NOMO-1 treated with dmso at 0.1 percent for 144 hours (cell line): ENCODE measurements at regions not wholly inside any gene's neighbourhood (a gene's known extent, or its start where the extent isn't known, plus 50 kb on each side); places are given as distances from the start of the nearest gene placed in this dataset.
A peak's percentile ranks its signal among the peaks of the same experiment; 100 is the strongest.

Experiments used
- DNase-seq: peaks from one replicate; lab custom pipeline; 2025; ENCODE audit not compliant: unreplicated experiment; lab: John Stamatoyannopoulos, UW

- DNase-seq: no peak
These were observed 299.6 kb upstream of the ZNF521 start for GRCh38 chr18:25651553-25651952.

GRCh38 chr18:25650201-25650941, 298.4 kb upstream of the ZNF521 start:
- DNase-seq: no peak

GRCh38 chr18:25648716-25649260, 296.8 kb upstream of the ZNF521 start:
- no peak for DNase-seq

GRCh38 chr18:25647404-25647803, 295.4 kb upstream of the ZNF521 start:
- DNase-seq: no peak

GRCh38 chr18:25646971-25647370, 295.0 kb upstream of the ZNF521 start:
- DNase-seq: no peak

- no peak for DNase-seq
These were observed 287.6 kb upstream of the ZNF521 start for GRCh38 chr18:25639596-25639995.

GRCh38 chr18:25633563-25633962, 281.6 kb upstream of the ZNF521 start:
- no peak for DNase-seq

- DNase-seq: no peak
These were observed 278.7 kb upstream of the ZNF521 start for GRCh38 chr18:25630682-25631081.

- DNase-seq: no peak
These were observed 269.7 kb upstream of the ZNF521 start for GRCh38 chr18:25621682-25622081.

GRCh38 chr18:25621144-25621543, 269.2 kb upstream of the ZNF521 start:
- no peak for DNase-seq

GRCh38 chr18:25614168-25614567, 262.2 kb upstream of the ZNF521 start:
- no peak for DNase-seq

GRCh38 chr18:25612466-25612865, 260.5 kb upstream of the ZNF521 start:
- no peak for DNase-seq

GRCh38 chr18:25608091-25608490, 256.1 kb upstream of the ZNF521 start:
- DNase-seq: no peak

GRCh38 chr18:25604894-25605597, 253.1 kb upstream of the ZNF521 start:
- peak; percentile 70 for DNase-seq

GRCh38 chr18:25604196-25604893, 252.4 kb upstream of the ZNF521 start:
- no peak for DNase-seq

GRCh38 chr18:25599443-25599842, 247.5 kb upstream of the ZNF521 start:
- DNase-seq: no peak

- DNase-seq: no peak
These were observed 245.5 kb upstream of the ZNF521 start for GRCh38 chr18:25597476-25597875.

GRCh38 chr18:25595274-25596060, 243.5 kb upstream of the ZNF521 start:
- no peak for DNase-seq

- DNase-seq: no peak
These were observed 242.4 kb upstream of the ZNF521 start for GRCh38 chr18:25594351-25594750.

- DNase-seq: no peak
These were observed 240.9 kb upstream of the ZNF521 start for GRCh38 chr18:25592804-25593360.

- DNase-seq: no peak
These were observed 238.5 kb upstream of the ZNF521 start for GRCh38 chr18:25590456-25590855.
